Colonic mucosa (tissue), 4 donors: ENCODE measurements at regions not wholly inside any gene's neighbourhood (a gene's known extent, or its start where the extent isn't known, plus 50 kb on each side); places are given as distances from the start of the nearest gene placed in this dataset.

ENCODE experiments used
- DNase-seq: peaks from one replicate; pipeline ENCODE4 v3.0.0-alpha.2; 2020
- H3K27ac ChIP-seq: fragments of 200-600 bp; one replicate; pipeline ENCODE4 v1.8.0; 2021
- H3K27me3 ChIP-seq: fragments of 200-600 bp; one replicate; pipeline ENCODE4 v1.8.0; 2021
- H3K36me3 ChIP-seq: fragments of 200-600 bp; one replicate; pipeline ENCODE4 v1.8.0; 2021
- H3K4me1 ChIP-seq: fragments of 200-600 bp; one replicate; pipeline ENCODE4 v1.8.0; 2021; ENCODE audit warnings: mild to moderate bottlenecking
- H3K4me3 ChIP-seq: fragments of 200-600 bp; one replicate; pipeline ENCODE4 v1.8.0; 2021
- H3K9ac ChIP-seq, 2 donors: one replicate each; pipeline ENCODE4 v1.7.0; 2013; ENCODE audit warnings: control low read depth in 2 of 2, low read depth in 2 of 2, low read length in 2 of 2
- H3K9me3 ChIP-seq: fragments of 200-600 bp; one replicate; pipeline ENCODE4 v1.8.0; 2021
- CTCF ChIP-seq: fragments of 200-600 bp; IDR thresholded peaks from one replicate; pipeline ENCODE4 v1.8.0; 2022; ENCODE audit warnings: antibody characterized with exemption, mild to moderate bottlenecking
- intact Hi-C: fragments of 100-400 bp; cut with DNase I; formaldehyde crosslinking; loops from one replicate; pipeline ENCODE4 v1.14.1; 2022
- donor health status: healthy.
- donor health status: DM: no; HTN: no; CAD: no.
- donor health status: DM: no; HTN: no; CAD: no.

- intact Hi-C loops: no loop called here
- TF ChIP-seq CTCF: no peak
- H3K27me3 ChIP-seq: no peaks in the 10 kb centered on the region
Measured at GRCh38 chr4:10371869-10372471, 85.3 kb downstream of the ZNF518B start.

GRCh38 chr4:10371121-10371520 is 86.1 kb downstream of the ZNF518B start:
- DNase-seq: no peak
- TF ChIP-seq CTCF: no peak
- no peak overlapping the region for H3K9ac ChIP-seq
- intact Hi-C loops: no loop called here
- H3K36me3 ChIP-seq: no peaks in the 10 kb centered on the region
- H3K4me1 ChIP-seq: no peaks in the 10 kb centered on the region
- H3K4me3 ChIP-seq: no peak overlapping the region
- no peaks in the 10 kb centered on the region for H3K27me3 ChIP-seq
- H3K9me3 ChIP-seq: no peaks in the 10 kb centered on the region
- no peak overlapping the region for H3K27ac ChIP-seq

More at GRCh38 chr4:10371869-10372471, 85.3 kb downstream of the ZNF518B start:
- no peak for DNase-seq
- H3K4me1 ChIP-seq: no peaks in the 10 kb centered on the region
- no peak overlapping the region for H3K27ac ChIP-seq
- H3K9me3 ChIP-seq: no peaks in the 10 kb centered on the region
- H3K36me3 ChIP-seq: no peaks in the 10 kb centered on the region
- no peak overlapping the region for H3K4me3 ChIP-seq
- no peak overlapping the region for H3K9ac ChIP-seq

DNA sequence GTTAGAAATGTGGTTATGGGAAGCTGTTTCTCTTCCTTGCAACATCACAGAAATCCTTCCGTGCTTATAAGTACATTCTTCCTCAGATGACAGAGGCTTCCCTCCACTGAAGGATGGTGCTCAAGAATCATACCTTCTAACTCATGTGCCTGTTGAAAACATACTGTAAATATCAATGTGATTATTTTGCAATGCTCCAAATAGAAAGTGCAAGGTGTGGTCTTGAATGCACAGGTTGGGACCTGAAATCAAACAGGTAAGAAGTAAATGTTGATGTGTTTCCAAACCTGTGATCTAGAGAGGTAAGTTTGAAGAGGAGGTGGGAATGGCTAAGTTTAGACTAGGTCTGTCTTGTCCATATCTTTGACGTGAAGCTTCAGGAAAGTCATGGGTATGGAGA is 87.7 kb downstream of the ZNF518B start:
- no peaks in the 10 kb centered on the region for H3K36me3 ChIP-seq

GRCh38 chr4:10366628-10367027 is 90.6 kb downstream of the ZNF518B start:
- Histone ChIP-seq H3K27me3 (no peaks in the 10 kb centered on the region), H3K9me3 (no peaks in the 10 kb centered on the region), H3K36me3 (no peaks in the 10 kb centered on the region), H3K27ac (no peak overlapping the region), H3K4me1 (no peaks in the 10 kb centered on the region), H3K4me3 (no peak overlapping the region), H3K9ac (no peak overlapping the region)
- no peak for DNase-seq
- TF ChIP-seq CTCF: no peak
- intact Hi-C loops: no loop called here

More for the DNA sequence above, 87.7 kb downstream of the ZNF518B start:
- no peak overlapping the region for H3K27ac ChIP-seq
- H3K4me3 ChIP-seq: no peak overlapping the region
- no peaks in the 10 kb centered on the region for H3K27me3 ChIP-seq
- no peak for DNase-seq
- no peak overlapping the region for H3K9ac ChIP-seq
- intact Hi-C loops: no loop called here
- no peak for TF ChIP-seq CTCF
- no peaks in the 10 kb centered on the region for H3K9me3 ChIP-seq
- no peaks in the 10 kb centered on the region for H3K4me1 ChIP-seq

GRCh38 chr4:10364194-10364593 is 93.0 kb downstream of the ZNF518B start:
- no peak overlapping the region for H3K9ac ChIP-seq
- no peaks in the 10 kb centered on the region for H3K27me3 ChIP-seq
- H3K4me3 ChIP-seq: no peak overlapping the region
- no peaks in the 10 kb centered on the region for H3K4me1 ChIP-seq
- no peaks in the 10 kb centered on the region for H3K36me3 ChIP-seq
- TF ChIP-seq CTCF: no peak
- no peaks in the 10 kb centered on the region for H3K9me3 ChIP-seq
- no peak for DNase-seq
- no peak overlapping the region for H3K27ac ChIP-seq
- intact Hi-C loops: no loop called here
